GM10266 (cell line): ENCODE measurements at regions not wholly inside any gene's neighbourhood (a gene's known extent, or its start where the extent isn't known, plus 50 kb on each side); places are given as distances from the start of the nearest gene placed in this dataset.

Experiments
- DNase-seq: peaks from one replicate; pipeline ENCODE4 v3.0.0; 2012; ENCODE audit errors: extremely low spot score
- TF ChIP-seq, protein P1 (sequence below): IDR thresholded peaks from 2 replicates; pipeline ENCODE4 v1.5.1; 2012; ENCODE audit warnings: mild to moderate bottlenecking, low read depth; ENCODE audit not compliant: control insufficient read depth, insufficient read depth; ENCODE audit errors: missing control alignments

DNA sequence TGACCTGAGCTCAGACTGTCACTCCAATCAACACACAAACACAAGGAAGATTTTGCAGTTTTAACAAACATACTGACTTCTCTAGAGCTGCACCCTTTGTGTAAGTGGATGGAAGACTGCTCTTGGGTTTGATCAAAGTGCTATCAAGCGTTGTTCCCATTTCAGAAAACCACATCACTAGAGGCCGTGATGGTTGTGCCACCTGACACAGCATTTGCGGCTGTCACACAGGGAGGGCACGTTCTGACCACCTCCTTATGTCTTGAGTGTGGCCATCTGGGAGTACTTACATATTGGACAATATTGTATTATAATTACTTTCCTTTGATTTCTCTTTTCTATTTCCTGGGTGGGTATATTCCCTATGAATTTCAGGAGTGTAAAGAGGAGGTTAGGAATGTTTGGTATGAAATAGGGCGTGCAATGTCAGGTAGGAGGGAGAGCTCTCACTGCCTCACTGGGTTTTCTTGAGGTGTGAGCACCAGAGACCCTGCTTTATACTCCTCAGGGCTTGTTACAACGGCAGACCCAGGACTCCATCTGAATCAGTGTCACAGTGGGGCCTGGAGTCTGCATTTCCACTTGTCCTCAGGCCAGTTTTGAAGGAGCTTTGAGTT, 74.3 kb downstream of the SYNE3 start:
- no peak for DNase-seq
- TF ChIP-seq, protein P1, sequence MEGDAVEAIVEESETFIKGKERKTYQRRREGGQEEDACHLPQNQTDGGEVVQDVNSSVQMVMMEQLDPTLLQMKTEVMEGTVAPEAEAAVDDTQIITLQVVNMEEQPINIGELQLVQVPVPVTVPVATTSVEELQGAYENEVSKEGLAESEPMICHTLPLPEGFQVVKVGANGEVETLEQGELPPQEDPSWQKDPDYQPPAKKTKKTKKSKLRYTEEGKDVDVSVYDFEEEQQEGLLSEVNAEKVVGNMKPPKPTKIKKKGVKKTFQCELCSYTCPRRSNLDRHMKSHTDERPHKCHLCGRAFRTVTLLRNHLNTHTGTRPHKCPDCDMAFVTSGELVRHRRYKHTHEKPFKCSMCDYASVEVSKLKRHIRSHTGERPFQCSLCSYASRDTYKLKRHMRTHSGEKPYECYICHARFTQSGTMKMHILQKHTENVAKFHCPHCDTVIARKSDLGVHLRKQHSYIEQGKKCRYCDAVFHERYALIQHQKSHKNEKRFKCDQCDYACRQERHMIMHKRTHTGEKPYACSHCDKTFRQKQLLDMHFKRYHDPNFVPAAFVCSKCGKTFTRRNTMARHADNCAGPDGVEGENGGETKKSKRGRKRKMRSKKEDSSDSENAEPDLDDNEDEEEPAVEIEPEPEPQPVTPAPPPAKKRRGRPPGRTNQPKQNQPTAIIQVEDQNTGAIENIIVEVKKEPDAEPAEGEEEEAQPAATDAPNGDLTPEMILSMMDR, result no peak

GRCh38 chr14:95440951-95441350, 75.5 kb downstream of the SYNE3 start:
- TF ChIP-seq, protein P1, result no peak
- DNase-seq, result no peak

- TF ChIP-seq, protein P1, result no peak
- DNase-seq, result no peak
Measured at GRCh38 chr14:95440496-95440895, 76.0 kb downstream of the SYNE3 start.

DNA sequence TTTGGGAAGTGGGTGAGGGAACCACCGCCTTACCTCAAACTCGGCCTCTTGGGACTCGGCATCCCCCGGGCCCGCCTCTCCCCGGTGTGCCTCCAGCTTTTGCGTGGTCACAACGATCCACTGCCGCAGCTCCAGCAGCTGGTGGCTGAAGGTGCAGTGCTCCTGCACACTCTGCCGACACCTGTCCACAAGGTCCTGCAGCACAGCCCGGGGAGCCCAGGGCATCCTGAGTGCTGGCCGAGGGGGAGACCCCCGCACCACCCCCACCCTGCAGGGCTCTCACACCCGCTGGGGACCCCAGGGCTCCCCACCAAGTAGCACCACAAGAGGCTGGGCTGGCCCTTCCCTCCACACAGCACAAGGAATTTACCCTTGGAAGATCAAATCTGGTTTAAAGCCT, 76.6 kb downstream of the SYNE3 start:
- no peak for DNase-seq
- TF ChIP-seq, protein P1, result no peak

DNA sequence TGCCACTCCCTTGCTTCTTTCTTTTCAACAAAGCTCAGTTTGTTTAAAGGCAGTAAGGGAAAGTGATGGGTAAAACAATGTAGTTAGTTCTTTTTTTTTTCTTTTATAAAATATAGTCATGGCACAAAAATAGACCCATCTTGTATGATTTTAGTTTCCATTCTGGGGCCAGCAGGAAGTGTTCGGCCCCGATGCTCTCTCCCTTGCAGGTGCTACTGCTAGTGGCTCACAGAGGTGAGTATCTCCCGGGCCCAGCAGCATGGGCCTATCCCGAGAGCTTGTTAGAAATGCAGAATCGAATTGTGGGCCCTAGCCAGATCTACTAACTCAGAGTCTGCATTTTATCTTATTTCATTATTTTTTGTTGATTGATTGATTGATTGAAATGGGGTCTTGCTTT, 78.7 kb downstream of the SYNE3 start:
- TF ChIP-seq, protein P1, result no peak
- DNase-seq, result no peak

DNA sequence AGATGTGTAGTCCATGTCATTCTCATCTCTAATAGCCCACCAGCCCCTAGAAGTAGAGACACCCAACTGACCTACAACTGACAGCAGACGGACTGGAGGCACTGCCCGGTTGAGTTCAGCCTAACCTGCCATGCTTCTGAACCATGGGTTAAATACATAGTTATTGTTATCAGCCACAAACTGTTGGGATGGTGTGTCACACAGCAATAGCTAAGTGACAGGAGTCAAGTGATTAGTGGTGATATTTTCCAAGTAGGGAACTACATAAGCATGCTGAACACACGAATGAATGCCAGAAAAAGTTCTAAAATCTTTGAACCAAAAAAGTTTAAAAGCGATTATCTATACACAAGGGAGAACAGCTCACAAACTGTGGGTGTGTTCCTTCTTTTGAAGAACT, 80.1 kb downstream of the SYNE3 start:
- TF ChIP-seq, protein P1, result no peak
- DNase-seq, result no peak

GRCh38 chr14:95434121-95434520, 82.3 kb downstream of the SYNE3 start:
- TF ChIP-seq, protein P1, result no peak
- DNase-seq, result no peak
